GM18870 (cell line): ENCODE measurements at regions not wholly inside any gene's neighbourhood (a gene's known extent, or its start where the extent isn't known, plus 50 kb on each side); places are given as distances from the start of the nearest gene placed in this dataset.
A peak's percentile ranks its signal among the peaks of the same experiment; 100 is the strongest.
"Not testable (repeated sequence)": the region's sequence is repeated elsewhere in the genome, so short reads cannot be mapped to it uniquely, and the experiment has no call there.

Source experiments
- ATAC-seq: cut with Tn5 transposase; IDR thresholded peaks from one replicate; pipeline ENCODE4 v1.9.1; 2021; ENCODE audit warnings: moderate library complexity; ENCODE audit not compliant: unreplicated experiment

- ATAC-seq = not testable (repeated sequence)
Measured at GRCh38 chrX:80508083-80508482, 87.8 kb downstream of the TENT5D start.

GRCh38 chrX:80511969-80512760, 91.9 kb downstream of the TENT5D start:
- peak; percentile 59 for ATAC-seq

- ATAC-seq = peak; percentile 12
Measured at GRCh38 chrX:80512924-80513323, 92.7 kb downstream of the TENT5D start.

GRCh38 chrX:80513625-80514024, 93.4 kb downstream of the TENT5D start:
- no peak for ATAC-seq

GRCh38 chrX:80537096-80537495, 116.8 kb downstream of the TENT5D start:
- ATAC-seq = no peak

- no peak for ATAC-seq
Measured at GRCh38 chrX:80550722-80551121, 130.5 kb downstream of the TENT5D start.

- ATAC-seq = no peak
Measured at GRCh38 chrX:80556148-80556547, 135.9 kb downstream of the TENT5D start.

- ATAC-seq = no peak
Measured at GRCh38 chrX:80572636-80573035, 152.4 kb downstream of the TENT5D start.

- ATAC-seq = no peak
Measured at GRCh38 chrX:80573275-80573674, 153.0 kb downstream of the TENT5D start.

- ATAC-seq = not testable (repeated sequence)
Measured at GRCh38 chrX:80574486-80575086, 154.3 kb downstream of the TENT5D start.

GRCh38 chrX:80576267-80576666, 156.0 kb downstream of the TENT5D start:
- ATAC-seq = no peak

GRCh38 chrX:80576806-80577533, 156.7 kb downstream of the TENT5D start:
- ATAC-seq = no peak

GRCh38 chrX:80578517-80579105, 158.4 kb downstream of the TENT5D start:
- no peak for ATAC-seq

GRCh38 chrX:80590992-80591391, 170.7 kb downstream of the TENT5D start:
- not testable (repeated sequence) for ATAC-seq

GRCh38 chrX:80602036-80602860, 182.0 kb downstream of the TENT5D start:
- no peak for ATAC-seq
